ENCODE measurements at regions not wholly inside any gene's neighbourhood (a gene's known extent, or its start where the extent isn't known, plus 50 kb on each side); places are given as distances from the start of the nearest gene placed in this dataset.

- Histone ChIP-seq H3K36me3 (ENCODE audit: low read depth) (no peaks in the 10 kb centered on the region), H3K9me2 (ENCODE audit: insufficient read depth) (no peaks in the 10 kb centered on the region), H2AFZ (no peak overlapping the region), H3F3A (ENCODE audit: insufficient read depth, low read depth) (no peaks in the 10 kb centered on the region), H3K27me3 (ENCODE audit: insufficient read depth, low read depth) (no peaks in the 10 kb centered on the region), H3K4me1 (replicated peaks; ENCODE audit: insufficient read depth) (peaks cover 5% of the 10 kb centered on the region; the same call in 1 of the 2 replicates), H3K79me2 (ENCODE audit: low read depth) (no peaks in the 10 kb centered on the region), H3K27ac (no peak overlapping the region), H3K9me3 (ENCODE audit: insufficient read depth, low read depth) (no peaks in the 10 kb centered on the region), H3K4me2 (no peak overlapping the region), H4K20me1 (ENCODE audit: insufficient read depth) (no peaks in the 10 kb centered on the region), H3K4me3 (no peak overlapping the region)
- POLR2A ChIA-PET (ENCODE audit: unreplicated experiment): no interaction called here
- no peak for DNase-seq
- BruUV-seq (replicated peaks): no TSS peak
- CTCF ChIA-PET: no interaction called here
- intact Hi-C loops (cut with micrococcal nuclease; ENCODE audit: unreplicated experiment): no loop called here
- TF ChIP-seq CTCF (conservative IDR thresholded peaks at IDR 0.05) (no peak), EZH2 (IDR thresholded peaks at IDR 0.05; ENCODE audit: low read depth) (no peak)
Measured at GRCh38 chr12:74321381-74321780, 216.3 kb upstream of the ATXN7L3B start.

- Histone ChIP-seq H3K9me2 (ENCODE audit: insufficient read depth) (no peaks in the 10 kb centered on the region), H3K79me2 (ENCODE audit: low read depth) (no peaks in the 10 kb centered on the region), H3K4me3 (no peak overlapping the region), H3K27ac (no peak overlapping the region), H3F3A (ENCODE audit: insufficient read depth, low read depth) (no peaks in the 10 kb centered on the region), H3K4me2 (no peak overlapping the region), H3K4me1 (replicated peaks; ENCODE audit: insufficient read depth) (no peaks in the 10 kb centered on the region), H3K9me3 (ENCODE audit: insufficient read depth, low read depth) (no peaks in the 10 kb centered on the region), H2AFZ (no peak overlapping the region), H4K20me1 (ENCODE audit: insufficient read depth) (no peaks in the 10 kb centered on the region), H3K27me3 (ENCODE audit: insufficient read depth, low read depth) (no peaks in the 10 kb centered on the region), H3K36me3 (ENCODE audit: low read depth) (no peaks in the 10 kb centered on the region)
- intact Hi-C loops (cut with micrococcal nuclease; ENCODE audit: unreplicated experiment): no loop called here
- TF ChIP-seq CTCF (conservative IDR thresholded peaks at IDR 0.05) (no peak), EZH2 (IDR thresholded peaks at IDR 0.05; ENCODE audit: low read depth) (no peak)
- DNase-seq: no peak
- CTCF ChIA-PET: interaction anchor here (0.7 kb wide), 1 partner anchor 324 kb away, joined by 4 read pairs; no protein-coding TSS in a partner anchor
- no TSS peak for BruUV-seq (replicated peaks)
- POLR2A ChIA-PET (ENCODE audit: unreplicated experiment): no interaction called here
Measured at GRCh38 chr12:74322792-74323191, 214.8 kb upstream of the ATXN7L3B start.

DNA sequence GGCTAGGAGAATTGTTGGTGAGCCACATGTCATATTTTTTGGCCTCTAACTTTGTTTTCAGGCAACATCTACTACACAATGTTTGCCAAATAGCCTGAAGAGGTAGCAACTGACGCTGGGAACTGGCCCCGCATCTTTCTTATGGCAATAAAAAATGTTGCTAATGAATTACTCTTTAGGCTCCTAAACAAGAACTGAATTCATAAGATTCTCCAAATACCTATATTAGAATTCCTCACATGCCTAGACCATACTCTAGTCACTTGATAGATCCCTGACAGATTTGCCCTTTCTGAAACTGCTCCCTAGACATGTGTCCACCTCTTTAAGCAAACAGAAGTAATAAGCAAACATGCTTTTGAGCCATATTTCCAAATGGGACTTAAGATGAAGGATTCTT lies 209.0 kb upstream of the ATXN7L3B start:
- Histone ChIP-seq H3K9me3 (ENCODE audit: insufficient read depth, low read depth) (no peaks in the 10 kb centered on the region), H3K27ac (no peak overlapping the region), H3K36me3 (ENCODE audit: low read depth) (no peaks in the 10 kb centered on the region), H3K4me3 (no peak overlapping the region), H3K4me2 (no peak overlapping the region), H4K20me1 (ENCODE audit: insufficient read depth) (no peaks in the 10 kb centered on the region), H3K27me3 (ENCODE audit: insufficient read depth, low read depth) (no peaks in the 10 kb centered on the region), H3F3A (ENCODE audit: insufficient read depth, low read depth) (no peaks in the 10 kb centered on the region), H3K4me1 (replicated peaks; ENCODE audit: insufficient read depth) (no peaks in the 10 kb centered on the region), H3K79me2 (ENCODE audit: low read depth) (no peaks in the 10 kb centered on the region), H3K9me2 (ENCODE audit: insufficient read depth) (no peaks in the 10 kb centered on the region), H2AFZ (peak overlapping the region; percentile 39)
- intact Hi-C loops (cut with micrococcal nuclease; ENCODE audit: unreplicated experiment): no loop called here
- DNase-seq: no peak
- TF ChIP-seq EZH2 (IDR thresholded peaks at IDR 0.05; ENCODE audit: low read depth): no peak
- no peak for TF ChIP-seq CTCF (conservative IDR thresholded peaks at IDR 0.05)
- BruUV-seq (replicated peaks): no TSS peak
- ChIA-PET POLR2A (ENCODE audit: unreplicated experiment) (no interaction called here), CTCF (no interaction called here)
